ENCODE measurements at regions not wholly inside any gene's neighbourhood (a gene's known extent, or its start where the extent isn't known, plus 50 kb on each side); places are given as distances from the start of the nearest gene placed in this dataset.
A peak's percentile ranks its signal among the peaks of the same experiment; 100 is the strongest.
"Not testable (repeated sequence)": the region's sequence is repeated elsewhere in the genome, so short reads cannot be mapped to it uniquely, and the experiment has no call there.

DNA sequence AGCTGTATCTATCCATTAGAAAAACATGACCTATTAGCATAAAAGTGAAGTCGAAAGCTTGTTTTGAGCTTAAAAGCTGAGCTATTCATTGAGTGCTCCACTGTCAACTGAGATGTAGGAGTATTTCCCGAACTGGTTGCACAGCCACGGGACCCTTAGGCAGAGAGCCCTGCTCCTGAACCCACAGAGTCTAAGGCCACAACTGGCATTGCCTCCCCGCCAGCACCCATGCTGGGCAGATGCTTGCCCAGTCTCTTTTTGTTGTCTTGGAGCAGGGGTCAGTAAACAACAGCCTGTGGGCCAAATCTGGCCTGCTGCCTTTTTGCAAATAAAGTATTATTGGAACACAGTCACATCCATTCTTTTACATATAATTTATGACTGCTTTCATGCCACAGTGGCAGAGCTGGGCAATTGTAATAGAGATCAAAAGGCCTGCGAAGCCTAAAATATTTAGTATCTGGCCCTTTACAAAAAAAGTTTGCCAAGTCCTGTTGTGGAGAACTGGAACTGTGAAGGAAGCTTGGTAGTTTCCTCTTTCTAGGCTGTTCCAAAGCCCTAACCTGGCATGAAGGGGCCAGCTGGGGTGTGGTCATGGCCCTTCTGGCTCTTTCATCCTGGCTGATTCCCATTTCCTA lies 58.4 kb upstream of the WAPL start:
- H3K4me3 ChIP-seq: no peak overlapping the region
- H3K36me3 ChIP-seq: no peaks in the 10 kb centered on the region
- H3K9me3 ChIP-seq: no peaks in the 10 kb centered on the region
- TF ChIP-seq, protein P1, sequence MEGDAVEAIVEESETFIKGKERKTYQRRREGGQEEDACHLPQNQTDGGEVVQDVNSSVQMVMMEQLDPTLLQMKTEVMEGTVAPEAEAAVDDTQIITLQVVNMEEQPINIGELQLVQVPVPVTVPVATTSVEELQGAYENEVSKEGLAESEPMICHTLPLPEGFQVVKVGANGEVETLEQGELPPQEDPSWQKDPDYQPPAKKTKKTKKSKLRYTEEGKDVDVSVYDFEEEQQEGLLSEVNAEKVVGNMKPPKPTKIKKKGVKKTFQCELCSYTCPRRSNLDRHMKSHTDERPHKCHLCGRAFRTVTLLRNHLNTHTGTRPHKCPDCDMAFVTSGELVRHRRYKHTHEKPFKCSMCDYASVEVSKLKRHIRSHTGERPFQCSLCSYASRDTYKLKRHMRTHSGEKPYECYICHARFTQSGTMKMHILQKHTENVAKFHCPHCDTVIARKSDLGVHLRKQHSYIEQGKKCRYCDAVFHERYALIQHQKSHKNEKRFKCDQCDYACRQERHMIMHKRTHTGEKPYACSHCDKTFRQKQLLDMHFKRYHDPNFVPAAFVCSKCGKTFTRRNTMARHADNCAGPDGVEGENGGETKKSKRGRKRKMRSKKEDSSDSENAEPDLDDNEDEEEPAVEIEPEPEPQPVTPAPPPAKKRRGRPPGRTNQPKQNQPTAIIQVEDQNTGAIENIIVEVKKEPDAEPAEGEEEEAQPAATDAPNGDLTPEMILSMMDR (IDR thresholded peaks at IDR 0.05): no peak
- no peaks in the 10 kb centered on the region for H3K27me3 ChIP-seq
- DNase-seq (ENCODE audit: low spot score): no peak
- H3K4me1 ChIP-seq: peaks cover 0 to 3% of the 10 kb centered on the region in 2 donors
- H3K27ac ChIP-seq: no peak overlapping the region

DNA sequence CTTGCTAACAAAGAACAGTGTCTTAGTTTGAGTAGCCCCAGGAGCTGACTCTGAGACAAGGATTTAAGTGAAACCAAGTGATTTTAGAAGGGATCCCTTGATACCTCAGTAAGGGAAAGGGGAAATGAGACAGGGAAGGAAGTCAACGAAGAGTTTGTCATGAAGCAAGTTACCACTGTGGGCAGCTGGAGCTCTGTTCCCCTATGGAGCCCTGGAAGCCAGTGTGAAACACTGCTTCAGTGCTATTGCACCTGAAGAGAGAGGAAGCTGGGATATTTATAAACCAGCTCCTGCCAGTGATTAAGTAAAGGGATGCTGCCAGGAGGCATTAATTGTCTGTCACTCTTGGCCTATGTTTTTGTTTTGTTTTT lies 58.9 kb upstream of the WAPL start:
- no peak for DNase-seq (ENCODE audit: low spot score)

DNA sequence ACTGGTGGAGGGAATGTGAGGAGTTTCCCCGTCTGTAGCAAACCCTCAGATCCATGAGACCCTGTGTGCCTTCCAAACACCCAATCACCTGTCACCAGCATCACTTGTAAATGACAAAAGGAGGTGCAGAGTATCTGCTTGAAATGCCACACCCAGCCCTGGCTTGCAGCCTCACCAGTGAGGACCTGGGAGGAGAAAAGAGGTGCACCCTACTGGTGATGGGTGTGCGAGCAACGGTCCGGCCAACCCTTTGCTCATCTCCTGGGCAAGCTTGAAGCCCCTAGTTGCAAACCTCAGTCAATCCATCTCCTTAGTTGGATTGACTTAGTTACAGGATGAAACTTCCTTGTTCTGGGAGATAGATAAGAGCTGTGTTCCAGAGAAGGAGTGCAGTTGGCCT lies 62.4 kb upstream of the WAPL start:
- H3K36me3 ChIP-seq: no peaks in the 10 kb centered on the region
- H3K4me3 ChIP-seq: no peak overlapping the region
- H3K27me3 ChIP-seq: no peaks in the 10 kb centered on the region
- DNase-seq (ENCODE audit: low spot score): no peak
- no peaks in the 10 kb centered on the region for H3K9me3 ChIP-seq
- TF ChIP-seq, protein P1 (IDR thresholded peaks at IDR 0.05): no peak
- no peak overlapping the region for H3K27ac ChIP-seq
- H3K4me1 ChIP-seq: peaks cover 0 to 10% of the 10 kb centered on the region in 2 donors

More for the DNA sequence above, 58.9 kb upstream of the WAPL start:
- no peak overlapping the region for H3K27ac ChIP-seq
- H3K4me3 ChIP-seq: no peak overlapping the region
- TF ChIP-seq, protein P1 (IDR thresholded peaks at IDR 0.05): no peak
- H3K4me1 ChIP-seq: peaks cover 0 to 8% of the 10 kb centered on the region in 2 donors
- no peaks in the 10 kb centered on the region for H3K27me3 ChIP-seq
- H3K9me3 ChIP-seq: no peaks in the 10 kb centered on the region
- H3K36me3 ChIP-seq: no peaks in the 10 kb centered on the region

DNA sequence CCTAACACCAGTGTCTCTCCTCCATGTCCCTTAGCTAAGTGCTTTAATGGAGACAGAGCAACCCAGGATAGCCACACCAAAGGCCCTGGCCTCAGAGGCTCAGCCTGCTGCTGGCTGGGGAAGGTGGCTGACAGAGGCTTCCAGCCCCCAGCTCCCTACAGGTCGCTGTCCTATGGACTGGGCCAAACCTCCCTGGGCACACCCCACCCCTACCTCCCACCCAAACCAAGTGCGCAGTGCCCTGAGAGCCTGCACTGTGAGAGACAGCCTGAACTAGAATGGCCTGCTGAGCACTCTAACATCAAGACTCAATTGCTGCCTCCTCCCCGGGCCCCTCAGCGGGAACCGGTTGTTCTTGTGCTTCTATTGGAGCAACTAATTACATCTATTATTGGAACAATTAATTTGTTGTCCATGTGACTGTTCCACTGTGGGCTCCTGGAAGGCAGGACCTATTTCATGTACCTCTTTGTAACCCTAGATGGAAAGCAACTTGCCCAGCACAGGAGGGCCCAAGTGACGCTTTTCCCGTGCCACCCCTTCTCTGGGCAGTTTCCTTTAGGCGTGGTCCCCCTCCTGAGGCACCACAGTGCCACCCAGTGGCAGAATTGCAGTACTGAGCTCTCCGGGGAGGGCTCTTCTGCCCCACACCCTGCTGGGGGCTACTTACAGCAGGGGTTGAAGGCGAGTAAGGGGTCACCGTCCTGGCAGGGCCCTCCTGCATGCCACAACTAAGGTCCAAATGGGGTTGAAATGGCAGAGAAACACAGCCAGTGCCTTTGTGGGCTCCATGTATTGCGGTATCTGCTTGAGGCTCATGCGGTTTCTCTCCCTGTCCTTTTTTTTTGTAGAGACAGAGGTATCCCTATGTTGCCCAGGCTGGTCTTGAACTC lies 63.7 kb upstream of the WAPL start:
- H3K36me3 ChIP-seq: no peaks in the 10 kb centered on the region
- H3K4me3 ChIP-seq: no peak overlapping the region
- peaks cover 0 to 10% of the 10 kb centered on the region in 2 donors for H3K4me1 ChIP-seq
- DNase-seq (ENCODE audit: low spot score): peak; percentile 60
- TF ChIP-seq, protein P1 (IDR thresholded peaks at IDR 0.05): peak; percentile 93 to 98
- peak overlapping the region in 1 of 2 donors; percentile 33 for H3K27ac ChIP-seq
- H3K9me3 ChIP-seq: no peaks in the 10 kb centered on the region
- no peaks in the 10 kb centered on the region for H3K27me3 ChIP-seq

DNA sequence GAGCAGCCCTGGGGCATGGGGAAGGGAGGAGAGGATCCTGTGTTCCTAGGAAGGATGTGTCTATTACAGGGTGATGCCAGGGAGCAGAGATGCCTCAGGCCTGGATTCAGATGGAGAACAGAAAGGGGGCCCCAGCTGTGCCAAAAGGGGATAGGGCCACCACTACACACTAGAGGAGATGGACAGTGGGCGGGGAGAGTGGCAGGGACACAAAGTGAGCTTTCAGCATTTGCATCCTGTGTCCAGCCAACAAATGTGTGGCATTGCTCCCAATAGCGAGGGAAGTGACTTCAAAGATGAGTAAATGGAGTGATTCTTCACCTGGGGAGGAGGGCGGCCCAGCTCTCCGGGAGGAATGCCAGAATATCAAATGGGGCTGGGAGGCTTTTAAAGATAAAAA lies 64.9 kb upstream of the WAPL start:
- Histone ChIP-seq H3K4me1 (peaks cover 0 to 10% of the 10 kb centered on the region in 2 donors), H3K9me3 (no peaks in the 10 kb centered on the region), H3K27me3 (no peaks in the 10 kb centered on the region), H3K36me3 (no peaks in the 10 kb centered on the region), H3K4me3 (no peak overlapping the region), H3K27ac (no peak overlapping the region)
- TF ChIP-seq, protein P1 (IDR thresholded peaks at IDR 0.05): no peak
- no peak for DNase-seq (ENCODE audit: low spot score)

DNA sequence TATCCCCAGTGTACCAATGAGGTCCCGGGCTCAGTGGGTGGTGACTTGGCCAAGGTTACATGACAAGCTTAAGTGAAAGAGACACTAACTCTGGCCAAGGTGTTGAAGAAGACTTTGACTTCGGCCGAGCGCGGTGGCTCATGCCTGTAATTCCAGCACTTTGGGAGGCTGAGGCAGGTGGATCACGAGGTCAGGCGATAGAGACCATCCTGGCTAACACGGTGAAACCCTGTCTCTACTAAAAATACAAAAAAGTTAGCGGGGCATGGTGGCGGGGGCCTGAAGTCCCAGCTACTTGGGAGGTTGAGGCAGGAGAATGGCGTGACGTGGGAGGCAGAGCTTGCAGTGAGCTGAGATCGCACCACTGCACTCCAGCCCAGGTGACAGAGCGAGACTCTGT lies 65.6 kb upstream of the OPN4 start:
- H3K9me3 ChIP-seq; DNase-seq (ENCODE audit: low spot score); H3K27ac ChIP-seq; H3K27me3 ChIP-seq; H3K36me3 ChIP-seq; H3K4me3 ChIP-seq: not testable (repeated sequence)
- H3K4me1 ChIP-seq: peaks cover 0 to 10% of the 10 kb centered on the region in 2 donors

All from right atrium auricular region (tissue), 2 donors.